GM12874 (cell line): ENCODE measurements at regions not wholly inside any gene's neighbourhood (a gene's known extent, or its start where the extent isn't known, plus 50 kb on each side); places are given as distances from the start of the nearest gene placed in this dataset.

Experiments
- TF ChIP-seq, protein P1 (sequence below): IDR thresholded peaks from 2 replicates; pipeline ENCODE4 v1.5.1; 2011; ENCODE audit warnings: low read depth, mild to moderate bottlenecking, control low read depth, low read length, moderate library complexity; ENCODE audit not compliant: insufficient read depth

DNA sequence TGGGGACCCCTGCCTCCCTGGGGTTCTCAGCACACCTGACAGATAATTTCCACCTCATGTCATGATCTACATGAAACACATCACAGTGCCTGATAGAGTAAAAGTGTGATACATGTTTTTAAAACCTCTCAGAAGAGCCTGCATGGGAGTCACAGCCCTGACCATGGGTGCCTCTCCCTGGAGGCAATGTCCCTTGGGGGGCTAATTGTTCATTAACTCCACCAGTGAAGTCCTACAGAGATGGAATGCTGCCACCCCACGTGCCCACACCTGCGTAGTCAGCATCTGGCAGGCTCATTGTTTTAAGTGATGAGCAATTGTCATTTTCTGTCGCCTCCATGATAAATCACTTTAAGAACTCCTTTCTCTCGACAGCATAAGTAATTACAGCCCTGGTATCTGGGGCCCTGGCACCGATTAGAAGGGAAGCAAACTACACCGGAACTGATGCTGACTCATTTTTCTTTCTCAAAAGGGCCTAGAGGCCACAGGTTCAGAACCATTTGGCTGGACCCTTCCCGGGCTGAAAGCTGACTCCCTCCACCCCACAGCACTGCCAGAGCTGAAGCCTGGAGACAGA lies 109.6 kb upstream of the GJB5 start:
- TF ChIP-seq, protein P1, sequence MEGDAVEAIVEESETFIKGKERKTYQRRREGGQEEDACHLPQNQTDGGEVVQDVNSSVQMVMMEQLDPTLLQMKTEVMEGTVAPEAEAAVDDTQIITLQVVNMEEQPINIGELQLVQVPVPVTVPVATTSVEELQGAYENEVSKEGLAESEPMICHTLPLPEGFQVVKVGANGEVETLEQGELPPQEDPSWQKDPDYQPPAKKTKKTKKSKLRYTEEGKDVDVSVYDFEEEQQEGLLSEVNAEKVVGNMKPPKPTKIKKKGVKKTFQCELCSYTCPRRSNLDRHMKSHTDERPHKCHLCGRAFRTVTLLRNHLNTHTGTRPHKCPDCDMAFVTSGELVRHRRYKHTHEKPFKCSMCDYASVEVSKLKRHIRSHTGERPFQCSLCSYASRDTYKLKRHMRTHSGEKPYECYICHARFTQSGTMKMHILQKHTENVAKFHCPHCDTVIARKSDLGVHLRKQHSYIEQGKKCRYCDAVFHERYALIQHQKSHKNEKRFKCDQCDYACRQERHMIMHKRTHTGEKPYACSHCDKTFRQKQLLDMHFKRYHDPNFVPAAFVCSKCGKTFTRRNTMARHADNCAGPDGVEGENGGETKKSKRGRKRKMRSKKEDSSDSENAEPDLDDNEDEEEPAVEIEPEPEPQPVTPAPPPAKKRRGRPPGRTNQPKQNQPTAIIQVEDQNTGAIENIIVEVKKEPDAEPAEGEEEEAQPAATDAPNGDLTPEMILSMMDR = no peak

DNA sequence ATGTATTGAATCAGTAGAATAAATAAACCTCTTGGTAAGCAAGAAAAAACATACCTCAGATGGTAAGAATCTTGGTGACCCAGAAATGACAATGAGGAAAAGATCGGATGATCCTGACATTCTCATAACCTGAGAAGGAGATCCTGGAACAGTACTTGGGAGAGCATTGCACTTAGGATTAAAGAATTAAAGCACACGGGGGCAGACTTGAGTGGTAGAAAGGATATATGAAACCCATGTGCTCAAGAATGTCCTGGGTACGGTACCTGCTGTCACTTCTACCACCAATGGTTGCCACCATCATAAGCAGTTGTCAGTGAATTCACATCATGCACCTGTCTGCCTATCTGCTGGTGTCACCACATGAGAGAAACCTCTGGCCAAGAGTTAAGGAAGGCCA lies 108.9 kb upstream of the GJB5 start:
- TF ChIP-seq, protein P1 = no peak

DNA sequence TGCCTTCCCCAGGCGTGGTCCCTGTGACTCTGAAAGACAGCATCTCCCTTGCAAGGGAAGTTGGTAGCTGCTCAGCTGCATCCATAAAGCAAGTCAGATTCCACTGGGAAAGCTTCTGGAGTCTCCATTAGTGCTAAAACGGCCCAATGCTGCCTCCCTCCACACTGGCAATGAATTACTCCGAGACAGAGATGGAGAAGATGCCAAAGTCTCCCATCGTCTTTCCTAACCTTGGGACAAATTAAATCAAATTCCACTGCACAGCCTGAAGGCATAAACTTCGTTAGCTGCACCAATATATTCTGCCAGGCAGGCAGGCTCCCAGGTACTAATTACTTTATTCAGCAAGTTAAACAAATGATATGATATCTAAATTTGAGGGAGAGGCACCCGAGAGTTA lies 106.3 kb upstream of the GJB5 start:
- TF ChIP-seq, protein P1 = no peak

DNA sequence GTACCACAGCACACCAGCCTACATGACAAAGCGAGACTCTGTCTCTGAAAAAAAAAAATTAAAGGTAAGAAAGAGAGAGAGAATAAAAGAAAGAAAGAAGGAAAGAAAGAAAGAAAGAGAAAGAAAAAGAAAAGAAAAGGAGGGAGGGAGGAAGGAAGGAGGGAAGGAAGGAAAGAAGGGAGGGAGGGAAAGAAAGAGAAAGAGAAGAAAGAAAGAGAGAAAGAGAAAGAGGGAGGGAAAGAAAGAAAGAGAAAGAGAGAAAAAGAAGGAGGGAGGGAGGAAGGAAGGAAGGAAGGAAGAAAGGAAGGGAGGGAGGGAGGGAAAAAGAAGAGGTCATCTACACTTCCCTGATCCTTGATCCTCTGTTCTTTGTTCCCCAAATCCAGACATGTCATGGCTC lies 104.8 kb upstream of the GJB5 start:
- TF ChIP-seq, protein P1 = no peak

DNA sequence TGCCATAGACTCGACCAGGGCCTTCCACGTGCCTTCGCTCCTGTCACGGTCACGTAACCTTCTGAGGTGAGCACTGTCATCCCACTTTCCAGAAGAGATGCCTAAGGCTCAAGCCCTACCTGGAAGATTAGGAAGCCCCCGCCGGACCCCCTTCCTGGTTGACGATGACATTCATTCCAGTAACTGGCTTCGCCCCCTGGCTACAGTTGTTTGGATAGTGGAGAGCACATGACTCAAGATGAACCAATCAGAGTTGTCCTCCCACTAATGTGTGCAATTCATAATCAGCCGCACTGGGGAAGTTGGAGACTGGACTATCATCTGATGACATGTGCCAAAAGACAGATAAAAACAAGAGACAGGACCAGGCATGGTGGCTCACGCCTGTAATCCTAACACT lies 104.0 kb upstream of the GJB5 start:
- TF ChIP-seq, protein P1 = no peak

DNA sequence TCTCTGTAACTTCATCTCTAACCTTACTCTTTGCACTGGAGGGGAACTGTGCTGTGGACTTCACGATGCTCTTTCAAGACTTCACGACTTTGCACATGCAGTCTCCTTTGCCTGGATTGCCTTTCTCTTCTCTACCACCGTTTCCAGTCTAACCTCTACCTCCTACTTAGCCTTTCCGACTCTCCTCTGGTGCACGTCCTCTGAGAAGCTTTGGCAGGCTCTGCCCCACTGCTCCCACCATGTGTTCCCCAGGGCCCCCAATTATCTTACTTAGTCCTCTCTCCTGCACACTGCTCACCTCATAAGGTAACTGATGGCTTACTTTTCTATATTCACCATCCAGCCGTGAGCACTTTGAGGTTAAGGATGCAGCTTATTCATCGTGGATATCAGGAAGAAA lies 101.7 kb upstream of the GJB5 start:
- TF ChIP-seq, protein P1 = no peak

DNA sequence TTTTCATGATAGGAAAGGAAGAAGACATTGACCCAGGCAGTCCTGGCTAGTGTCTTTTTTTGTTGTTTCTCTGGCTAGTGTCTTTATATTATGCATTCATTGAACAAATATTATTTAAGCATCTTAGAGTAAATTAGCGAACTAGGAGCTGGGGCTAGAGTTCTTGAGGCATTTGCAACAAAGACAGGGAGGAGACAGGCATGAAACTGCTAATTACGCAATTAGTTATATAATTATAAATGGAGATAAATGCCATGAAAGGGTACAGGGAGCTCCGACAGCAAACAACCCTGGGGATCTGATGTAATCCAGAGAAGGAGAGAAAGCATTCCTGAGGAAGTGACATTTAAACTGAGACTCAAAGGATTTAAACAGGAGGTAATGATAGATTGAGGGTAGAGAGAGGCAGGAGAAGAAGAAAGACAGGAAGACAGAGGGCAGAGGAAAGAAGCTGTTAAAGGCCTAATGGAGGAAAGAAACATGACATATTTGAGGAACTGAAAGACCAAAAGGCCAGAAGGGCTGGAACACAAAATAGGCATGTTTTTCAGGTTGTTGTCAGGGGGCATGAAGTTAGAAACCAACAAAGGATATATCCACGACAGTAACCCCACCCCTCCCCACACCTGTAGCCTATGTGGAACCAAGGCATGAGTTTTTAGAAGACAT lies 99.5 kb upstream of the GJB5 start:
- TF ChIP-seq, protein P1 = no peak
